ENCODE measurements at regions not wholly inside any gene's neighbourhood (a gene's known extent, or its start where the extent isn't known, plus 50 kb on each side); places are given as distances from the start of the nearest gene placed in this dataset.

- WGBS, 2 donors (ENCODE audit: low coverage in 1 of 2) = no CpG with 5 or more reads among the region's 2 CpGs
- no peak overlapping the region for H3K27ac ChIP-seq
- peak; percentile 51 for ATAC-seq
- no peaks in the 10 kb centered on the region for H3K9me3 ChIP-seq
- H3K4me1 ChIP-seq = no peaks in the 10 kb centered on the region
- TF ChIP-seq POLR2A (IDR thresholded peaks at IDR 0.05) (no peak), EP300 (IDR thresholded peaks at IDR 0.05) (no peak), POLR2AphosphoS5 (IDR thresholded peaks at IDR 0.05) (no peak)
- TF ChIP-seq, protein P1, sequence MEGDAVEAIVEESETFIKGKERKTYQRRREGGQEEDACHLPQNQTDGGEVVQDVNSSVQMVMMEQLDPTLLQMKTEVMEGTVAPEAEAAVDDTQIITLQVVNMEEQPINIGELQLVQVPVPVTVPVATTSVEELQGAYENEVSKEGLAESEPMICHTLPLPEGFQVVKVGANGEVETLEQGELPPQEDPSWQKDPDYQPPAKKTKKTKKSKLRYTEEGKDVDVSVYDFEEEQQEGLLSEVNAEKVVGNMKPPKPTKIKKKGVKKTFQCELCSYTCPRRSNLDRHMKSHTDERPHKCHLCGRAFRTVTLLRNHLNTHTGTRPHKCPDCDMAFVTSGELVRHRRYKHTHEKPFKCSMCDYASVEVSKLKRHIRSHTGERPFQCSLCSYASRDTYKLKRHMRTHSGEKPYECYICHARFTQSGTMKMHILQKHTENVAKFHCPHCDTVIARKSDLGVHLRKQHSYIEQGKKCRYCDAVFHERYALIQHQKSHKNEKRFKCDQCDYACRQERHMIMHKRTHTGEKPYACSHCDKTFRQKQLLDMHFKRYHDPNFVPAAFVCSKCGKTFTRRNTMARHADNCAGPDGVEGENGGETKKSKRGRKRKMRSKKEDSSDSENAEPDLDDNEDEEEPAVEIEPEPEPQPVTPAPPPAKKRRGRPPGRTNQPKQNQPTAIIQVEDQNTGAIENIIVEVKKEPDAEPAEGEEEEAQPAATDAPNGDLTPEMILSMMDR (IDR thresholded peaks at IDR 0.05) = no peak
- H3K4me3 ChIP-seq = no peak overlapping the region
- H3K36me3 ChIP-seq = no peaks in the 10 kb centered on the region
- no peaks in the 10 kb centered on the region for H3K27me3 ChIP-seq
These were observed 52.0 kb upstream of the OSBPL8 start for GRCh38 chr12:76611533-76611932.

DNA sequence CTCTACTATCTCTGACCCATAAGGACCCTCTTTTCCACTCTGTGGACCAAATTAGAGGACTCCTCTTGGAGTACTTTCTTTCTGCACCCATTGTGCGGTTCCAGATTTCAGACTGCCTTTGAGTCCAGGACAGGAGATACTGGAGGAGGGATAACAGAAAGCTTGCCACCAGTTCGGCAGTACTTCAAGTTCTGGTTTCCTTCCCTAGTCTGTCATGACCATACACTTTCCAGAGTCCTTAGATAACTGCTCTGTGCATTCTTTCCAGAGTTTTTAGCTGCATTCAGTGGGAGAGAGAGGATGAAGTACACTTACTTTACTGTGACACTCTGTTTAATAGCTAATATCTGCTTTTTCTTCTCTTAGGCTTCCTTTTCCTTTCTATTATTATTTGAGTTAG lies 54.8 kb upstream of the OSBPL8 start:
- ATAC-seq = no peak
- no peak overlapping the region for H3K4me3 ChIP-seq
- no peaks in the 10 kb centered on the region for H3K27me3 ChIP-seq
- no peak overlapping the region for H3K27ac ChIP-seq
- H3K36me3 ChIP-seq = no peaks in the 10 kb centered on the region
- H3K4me1 ChIP-seq = no peaks in the 10 kb centered on the region
- no peaks in the 10 kb centered on the region for H3K9me3 ChIP-seq
- WGBS, 2 donors (ENCODE audit: low coverage in 1 of 2) = 48 to 58% methylated on average over 2 of the region's 2 CpGs
- TF ChIP-seq, protein P1 (IDR thresholded peaks at IDR 0.05) = no peak
- TF ChIP-seq EP300 (IDR thresholded peaks at IDR 0.05) = no peak
- TF ChIP-seq POLR2A (IDR thresholded peaks at IDR 0.05) = no peak
- no peak for TF ChIP-seq POLR2AphosphoS5 (IDR thresholded peaks at IDR 0.05)

GRCh38 chr12:76618031-76618430 lies 58.5 kb upstream of the OSBPL8 start:
- Histone ChIP-seq H3K4me1 (peaks cover 0 to 7% (median 0%) of the 10 kb centered on the region in 3 donors), H3K9me3 (no peaks in the 10 kb centered on the region), H3K27ac (no peak overlapping the region), H3K27me3 (no peaks in the 10 kb centered on the region), H3K4me3 (no peak overlapping the region), H3K36me3 (no peaks in the 10 kb centered on the region)
- no peak for ATAC-seq
- 78 to 90% methylated on average over 6 of the region's 6 CpGs for WGBS, 2 donors (ENCODE audit: low coverage in 1 of 2)
- no peak for TF ChIP-seq POLR2AphosphoS5 (IDR thresholded peaks at IDR 0.05)
- TF ChIP-seq POLR2A (IDR thresholded peaks at IDR 0.05) = no peak
- TF ChIP-seq EP300 (IDR thresholded peaks at IDR 0.05) = no peak
- TF ChIP-seq, protein P1 (IDR thresholded peaks at IDR 0.05) = no peak

- Histone ChIP-seq H3K27me3 (no peaks in the 10 kb centered on the region), H3K27ac (no peak overlapping the region), H3K4me1 (peaks cover 0 to 7% (median 0%) of the 10 kb centered on the region in 3 donors), H3K4me3 (no peak overlapping the region), H3K36me3 (no peaks in the 10 kb centered on the region), H3K9me3 (no peaks in the 10 kb centered on the region)
- ATAC-seq = peak; percentile 70
- 0 to 4% methylated on average over 1 of the region's 1 CpG for WGBS, 2 donors (ENCODE audit: low coverage in 1 of 2)
- no peak for TF ChIP-seq EP300 (IDR thresholded peaks at IDR 0.05)
- peak; percentile 41 for TF ChIP-seq POLR2AphosphoS5 (IDR thresholded peaks at IDR 0.05)
- TF ChIP-seq POLR2A (IDR thresholded peaks at IDR 0.05) = no peak
- TF ChIP-seq, protein P1 (IDR thresholded peaks at IDR 0.05) = peak; percentile 90 to 98 (median 94)
These were observed 62.0 kb upstream of the OSBPL8 start for GRCh38 chr12:76621582-76622024.

GRCh38 chr12:76622351-76622750 lies 62.8 kb upstream of the OSBPL8 start:
- Histone ChIP-seq H3K4me1 (peaks cover 0 to 7% (median 0%) of the 10 kb centered on the region in 3 donors), H3K27ac (no peak overlapping the region), H3K9me3 (no peaks in the 10 kb centered on the region), H3K36me3 (no peaks in the 10 kb centered on the region), H3K27me3 (no peaks in the 10 kb centered on the region), H3K4me3 (no peak overlapping the region)
- no peak for ATAC-seq
- no peak for TF ChIP-seq EP300 (IDR thresholded peaks at IDR 0.05)
- TF ChIP-seq, protein P1 (IDR thresholded peaks at IDR 0.05) = no peak
- no peak for TF ChIP-seq POLR2AphosphoS5 (IDR thresholded peaks at IDR 0.05)
- TF ChIP-seq POLR2A (IDR thresholded peaks at IDR 0.05) = no peak
- WGBS, 2 donors (ENCODE audit: low coverage in 1 of 2) = 48 to 58% methylated on average over 5 of the region's 5 CpGs
